Posterior vena cava (tissue), 2 donors: ENCODE measurements at regions not wholly inside any gene's neighbourhood (a gene's known extent, or its start where the extent isn't known, plus 50 kb on each side); places are given as distances from the start of the nearest gene placed in this dataset.
"Not testable (repeated sequence)": the region's sequence is repeated elsewhere in the genome, so short reads cannot be mapped to it uniquely, and the experiment has no call there.

Experiments
- DNase-seq: peaks from one replicate; pipeline ENCODE4 v3.0.0-alpha.2; 2020; ENCODE audit warnings: low spot score
- intact Hi-C, 2 donors: fragments of 100-400 bp; cut with DNase I; formaldehyde crosslinking; loops; one replicate each; pipeline versions ENCODE4 v1.14.1 to v1.14.2; 2022 to 2023
- donor health status: DM: yes; HTN: yes; CAD: no.
- donor health status: DM: yes; HTN: yes; CAD: no.

DNA sequence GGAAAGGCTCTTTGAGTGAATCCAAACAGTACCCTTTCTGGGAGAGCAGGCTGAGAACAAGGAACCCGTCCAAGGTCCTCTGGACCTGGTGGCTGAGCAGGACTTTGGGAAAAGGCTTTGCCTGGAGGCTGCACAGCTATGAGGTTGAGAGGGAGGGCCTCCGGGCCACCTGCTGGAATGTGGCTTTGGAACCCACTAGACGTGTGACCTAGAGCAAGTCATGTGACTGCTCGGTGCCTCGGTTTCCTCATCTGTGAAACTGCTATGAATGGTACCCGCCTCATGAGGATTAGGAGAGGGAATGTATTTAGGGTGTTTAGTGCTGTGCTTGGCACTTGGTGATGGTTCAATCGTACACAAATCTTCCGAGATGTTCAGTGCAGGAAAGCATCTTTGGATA lies 50.4 kb downstream of the HAPSTR1 start:
- intact Hi-C loops = no loop called here
- peak; percentile 23 for DNase-seq

DNA sequence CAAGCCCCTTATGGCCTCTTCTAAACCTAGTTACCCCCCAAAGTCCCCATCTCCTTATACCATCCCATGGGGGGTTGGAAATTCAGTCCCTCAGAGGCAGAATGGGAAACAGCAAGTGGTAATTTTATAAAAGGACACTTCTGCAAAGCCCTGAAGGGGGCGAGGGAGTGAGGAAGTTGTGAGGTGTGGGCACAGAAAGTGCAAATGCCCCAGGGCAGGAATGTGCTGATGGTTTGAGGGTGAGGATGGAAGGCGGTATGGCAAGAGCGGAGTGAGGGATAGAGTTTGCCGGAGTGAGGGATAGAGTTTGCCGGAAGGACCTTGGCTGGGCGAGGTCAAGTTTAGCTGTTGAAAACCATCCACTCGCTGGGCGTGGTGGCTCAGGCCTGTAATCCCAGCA lies 52.7 kb downstream of the HAPSTR1 start:
- intact Hi-C loops = no loop called here
- no peak for DNase-seq

DNA sequence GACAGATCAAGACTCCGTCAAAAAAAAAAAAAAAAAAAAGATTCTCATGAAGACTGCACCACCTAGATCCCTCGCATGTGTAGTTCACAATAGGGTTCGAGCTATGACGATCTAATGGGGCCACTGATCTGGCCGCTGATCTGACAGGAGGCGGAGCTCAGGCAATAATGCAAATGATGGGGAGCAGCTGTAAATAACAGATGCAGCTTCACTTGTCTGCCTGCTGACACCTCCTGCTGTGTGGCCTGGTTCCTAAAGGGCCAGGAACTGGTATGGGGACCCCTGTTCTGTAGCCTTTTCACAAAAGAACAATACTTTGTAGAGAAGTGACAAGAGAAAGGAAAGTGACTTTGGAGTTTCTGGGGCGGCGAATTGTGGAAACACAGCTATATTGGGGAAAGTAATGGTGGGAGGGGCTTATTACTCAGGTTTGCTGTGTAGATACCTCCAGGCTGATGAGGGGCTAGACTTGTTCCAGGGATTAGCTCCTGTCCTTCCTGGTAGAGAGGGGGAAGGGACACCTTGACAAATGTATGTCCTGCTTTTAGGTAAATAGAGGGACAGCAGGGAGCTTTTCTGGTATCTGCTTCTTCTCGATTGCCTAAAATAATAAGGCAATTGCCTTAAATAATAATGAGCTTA lies 57.1 kb downstream of the HAPSTR1 start:
- DNase-seq = no peak
- intact Hi-C loops = no loop called here

DNA sequence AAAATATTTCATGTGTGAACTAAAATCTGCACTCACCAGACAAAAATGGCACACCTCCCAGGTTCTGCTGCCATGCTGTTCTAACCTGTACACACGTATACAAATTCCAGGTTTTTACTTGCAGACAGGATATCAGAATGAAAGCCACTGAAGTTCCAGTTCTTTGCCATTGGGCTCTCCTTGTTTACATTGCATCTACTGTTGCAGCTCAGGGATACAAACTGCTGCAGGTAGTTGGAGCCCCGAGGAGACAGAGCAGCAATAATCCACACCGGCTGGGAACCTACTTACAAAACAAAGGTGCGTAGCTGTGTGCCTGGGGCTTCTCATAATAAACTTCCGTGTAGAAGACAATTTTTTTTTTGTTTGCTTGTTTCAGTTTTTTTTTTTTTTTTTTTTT lies 59.6 kb downstream of the HAPSTR1 start:
- DNase-seq = no peak
- intact Hi-C loops = no loop called here

DNA sequence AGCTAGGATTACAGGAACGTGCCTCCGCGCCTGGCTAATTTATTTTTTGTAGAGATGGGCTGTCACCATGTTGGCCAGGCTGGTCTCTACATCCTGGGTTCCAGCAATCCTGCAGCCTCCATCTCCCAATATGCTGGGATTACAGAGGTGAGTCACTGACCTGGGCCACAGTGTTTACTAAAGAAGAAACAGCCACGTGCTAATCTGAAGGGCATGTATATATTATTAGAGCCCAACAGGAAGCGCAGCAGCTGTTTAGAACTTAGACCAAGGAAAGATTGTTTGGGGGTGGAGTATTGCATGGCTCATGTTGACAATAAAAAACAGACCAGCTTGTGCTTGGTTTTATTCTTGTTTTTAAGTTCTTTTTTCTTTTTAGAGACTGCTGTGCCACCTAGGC lies 60.2 kb downstream of the HAPSTR1 start:
- no peak for DNase-seq
- intact Hi-C loops = no loop called here

DNA sequence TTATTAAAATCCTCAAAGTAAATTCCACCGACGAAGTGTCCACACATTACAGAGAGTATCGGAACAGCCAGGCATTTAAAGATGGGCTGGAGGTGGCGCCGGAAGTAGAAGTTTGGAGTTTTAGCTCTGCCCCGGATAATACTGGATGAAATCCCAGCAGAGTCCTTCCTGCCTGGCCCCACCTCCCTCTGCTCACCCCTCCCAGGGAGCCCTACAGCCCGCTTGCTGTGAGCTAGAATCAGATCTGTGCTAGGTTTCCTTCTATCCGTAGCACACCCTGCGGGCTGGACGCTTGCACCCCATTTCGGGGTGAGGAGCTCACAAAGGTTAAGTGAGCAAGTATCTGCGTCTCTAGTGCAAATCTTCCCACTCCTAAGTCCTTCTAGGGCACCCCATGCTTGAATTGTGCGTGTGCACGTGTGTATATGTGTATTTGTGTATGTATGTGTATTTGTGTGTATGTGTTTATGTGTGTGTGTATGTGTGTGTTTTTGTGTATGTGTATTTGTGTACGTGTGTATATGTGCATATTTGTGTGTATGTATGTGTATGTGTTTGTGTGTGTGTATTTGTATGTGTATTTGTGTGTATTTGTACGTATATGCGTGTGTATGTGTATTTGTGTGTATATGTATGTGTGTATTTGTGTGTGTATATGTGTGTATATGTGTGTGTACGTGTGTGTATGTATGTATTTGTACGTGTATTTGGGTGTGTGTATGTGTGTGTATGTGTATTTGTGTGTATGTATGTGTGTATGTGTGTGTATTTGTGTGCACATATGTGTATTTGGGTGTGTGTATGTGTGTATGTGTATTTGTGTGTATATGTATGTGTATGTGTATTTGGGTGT lies 61.4 kb downstream of the HAPSTR1 start:
- no peak for DNase-seq
- intact Hi-C loops = no loop called here

DNA sequence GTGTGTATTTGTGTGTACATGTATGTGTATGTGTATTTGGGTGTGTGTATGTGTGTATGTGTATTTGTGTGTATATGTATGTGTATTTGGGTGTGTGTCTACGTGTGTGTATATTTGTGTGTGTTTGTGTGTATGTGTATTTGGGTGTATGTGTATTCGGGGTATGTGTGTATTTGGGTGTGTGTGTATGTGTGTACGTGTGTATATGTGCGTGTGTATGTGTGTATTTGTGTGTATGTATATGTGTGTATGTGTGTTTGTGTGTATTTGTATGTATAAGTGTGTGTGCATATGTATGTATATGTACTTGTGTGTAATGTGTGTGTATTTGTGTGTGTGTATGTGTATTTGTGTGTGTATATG lies 62.0 kb downstream of the HAPSTR1 start:
- DNase-seq = no peak
- intact Hi-C loops = no loop called here

DNA sequence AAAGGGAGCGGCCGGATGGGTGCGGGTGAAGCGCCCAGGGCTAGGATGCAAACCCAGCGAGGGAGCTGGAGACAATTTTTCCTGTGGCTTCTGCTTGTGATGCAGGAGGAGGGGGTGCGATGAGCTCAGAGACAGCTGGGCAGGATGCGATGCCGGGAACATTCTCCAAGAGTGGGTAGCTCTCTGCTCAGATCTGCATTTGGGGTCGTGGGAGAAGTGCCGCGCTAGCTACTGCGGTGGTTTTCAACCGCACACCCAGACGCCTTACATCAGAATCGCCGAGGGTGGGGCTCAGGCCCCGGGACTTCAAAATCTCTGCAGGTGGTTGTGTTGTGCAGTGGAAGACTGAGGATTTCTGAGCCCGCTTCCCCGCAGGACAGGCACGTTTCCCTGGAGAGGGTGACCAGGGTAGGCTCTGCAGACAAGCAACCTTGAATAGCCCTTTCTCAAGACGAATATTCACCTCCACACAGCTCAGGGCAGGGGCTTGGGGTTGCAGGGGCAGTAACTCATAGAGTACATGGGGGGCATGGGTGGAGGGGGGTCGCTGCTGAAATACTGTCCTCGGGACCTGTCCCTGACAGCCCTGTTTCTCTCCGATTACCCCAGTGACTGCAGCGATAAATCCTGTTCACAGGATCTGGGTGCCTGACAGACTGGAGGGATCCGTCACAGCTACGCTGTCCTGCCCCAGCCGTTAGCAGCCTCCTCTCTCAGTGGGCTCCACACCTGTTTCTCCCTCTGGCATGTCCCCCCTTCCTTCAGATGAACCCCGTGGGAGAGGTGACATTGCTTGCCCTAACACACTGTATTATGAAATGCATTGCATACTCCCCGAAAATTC lies 63.3 kb downstream of the HAPSTR1 start:
- intact Hi-C loops = no loop called here
- DNase-seq = no peak

DNA sequence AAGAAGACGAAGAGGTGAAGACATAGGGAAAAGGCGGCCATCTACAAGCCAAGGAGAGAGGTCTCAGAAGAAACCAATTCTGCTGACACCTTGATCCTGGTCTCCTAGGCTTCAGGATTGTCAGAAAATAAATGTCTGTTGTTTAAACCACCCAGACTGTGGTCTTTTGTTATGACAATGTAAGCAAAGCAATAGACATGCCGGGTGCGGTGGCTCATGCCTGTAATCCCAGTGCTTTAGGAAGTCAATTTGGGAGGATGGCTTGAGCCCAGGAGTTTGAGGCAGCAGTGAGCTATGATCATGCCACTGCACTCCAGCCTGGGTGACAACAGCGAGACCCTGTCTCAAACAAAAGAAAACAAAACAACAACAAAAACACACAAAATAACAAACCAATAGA lies 64.4 kb downstream of the HAPSTR1 start:
- DNase-seq = no peak
- intact Hi-C loops = no loop called here

DNA sequence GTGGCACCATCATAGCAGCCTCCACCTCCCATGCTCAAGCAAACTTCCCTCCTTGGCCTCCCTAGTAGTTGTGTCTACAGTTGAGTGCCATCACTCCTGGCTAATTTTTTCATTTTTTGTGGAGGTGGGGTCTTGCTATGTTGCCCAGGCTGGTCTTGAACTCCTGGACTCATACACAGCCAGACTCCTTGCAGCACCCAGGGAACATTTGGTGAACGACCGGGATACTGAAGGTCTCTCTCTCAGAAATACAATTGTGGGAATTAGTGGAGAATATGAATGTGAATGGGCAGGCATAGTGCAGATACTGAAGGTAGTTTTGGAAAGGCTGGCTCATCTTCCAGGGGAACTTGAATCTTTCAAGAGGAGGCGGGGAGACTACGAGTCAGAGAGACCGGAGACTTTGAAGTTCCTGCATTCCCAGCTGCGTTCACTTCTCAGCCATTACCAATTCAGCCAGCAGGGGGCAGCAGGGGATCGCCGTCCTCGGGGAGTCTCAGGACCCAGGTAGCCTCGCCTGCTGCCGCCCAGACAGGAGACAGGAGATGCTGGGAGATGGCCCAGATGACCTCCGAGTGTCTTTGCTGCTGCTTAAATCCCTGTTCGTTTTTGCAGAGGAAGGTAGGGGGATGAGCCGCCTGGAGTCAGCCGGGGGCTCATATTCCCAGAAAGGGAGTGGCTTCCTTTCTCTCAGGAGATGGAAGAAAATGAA lies 68.6 kb downstream of the HAPSTR1 start:
- DNase-seq = no peak
- intact Hi-C loops = no loop called here

DNA sequence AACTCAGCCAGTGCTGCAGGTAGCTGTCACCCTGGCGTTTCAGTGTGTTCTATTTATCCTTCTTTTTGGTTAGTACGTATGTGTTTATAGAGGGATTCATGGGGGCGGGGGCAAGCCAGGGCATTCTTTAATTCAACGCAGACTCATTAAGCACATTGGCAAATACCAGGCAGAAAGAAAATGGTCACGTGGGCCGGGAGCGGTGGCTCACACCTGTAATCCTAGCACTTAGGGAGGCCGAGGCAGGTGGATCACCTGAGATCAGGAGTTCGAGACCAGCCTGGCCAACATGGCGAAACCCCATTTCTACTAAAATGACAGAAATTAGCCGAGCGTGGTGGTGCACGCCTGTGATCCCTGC lies 69.1 kb downstream of the HAPSTR1 start:
- DNase-seq = no peak
- intact Hi-C loops = no loop called here

DNA sequence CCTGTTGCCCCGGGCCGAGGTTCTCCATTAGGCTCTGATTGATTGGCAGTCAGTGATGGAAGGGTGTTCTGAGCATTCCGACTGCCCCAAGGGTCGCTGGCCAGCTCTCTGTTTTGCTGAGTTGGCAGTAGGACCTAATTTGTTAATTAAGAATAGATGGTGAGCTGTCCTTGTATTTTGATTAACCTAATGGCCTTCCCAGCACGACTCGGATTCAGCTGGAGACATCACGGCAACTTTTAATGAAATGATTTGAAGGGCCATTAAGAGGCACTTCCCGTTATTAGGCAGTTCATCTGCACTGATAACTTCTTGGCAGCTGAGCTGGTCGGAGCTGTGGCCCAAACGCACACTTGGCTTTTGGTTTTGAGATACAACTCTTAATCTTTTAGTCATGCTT lies 74.2 kb downstream of the HAPSTR1 start:
- intact Hi-C loops = no loop called here
- DNase-seq = no peak

DNA sequence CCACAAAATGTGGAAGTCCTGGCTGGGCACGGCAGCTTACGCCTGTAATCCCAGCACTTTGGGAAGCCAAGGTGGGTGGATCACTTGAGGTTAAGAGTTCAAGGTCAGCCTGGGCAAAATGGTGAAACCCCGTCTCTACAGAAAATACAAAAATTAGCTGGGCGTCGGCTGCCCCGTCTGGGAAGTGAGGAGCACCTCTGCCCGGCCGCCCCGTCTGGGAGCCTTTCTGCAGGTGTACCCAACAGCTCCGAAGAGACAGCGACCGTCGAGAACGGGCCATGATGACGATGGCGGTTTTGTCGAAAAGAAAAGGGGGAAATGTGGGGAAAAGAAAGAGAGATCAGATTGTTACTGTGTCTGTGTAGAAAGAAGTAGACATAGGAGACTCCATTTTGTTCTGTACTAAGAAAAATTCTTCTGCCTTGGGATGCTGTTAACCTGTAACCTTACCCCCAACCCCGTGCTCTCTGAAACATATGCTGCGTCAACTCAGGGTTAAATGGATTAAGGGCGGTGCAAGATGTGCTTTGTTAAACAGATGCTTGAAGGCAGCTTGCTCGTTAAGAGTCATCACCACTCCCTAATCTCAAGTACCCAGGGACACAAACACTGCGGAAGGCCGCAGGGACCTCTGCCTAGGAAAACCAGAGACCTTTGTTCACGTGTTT lies 75.0 kb downstream of the HAPSTR1 start:
- intact Hi-C loops, DNase-seq: not testable (repeated sequence)

DNA sequence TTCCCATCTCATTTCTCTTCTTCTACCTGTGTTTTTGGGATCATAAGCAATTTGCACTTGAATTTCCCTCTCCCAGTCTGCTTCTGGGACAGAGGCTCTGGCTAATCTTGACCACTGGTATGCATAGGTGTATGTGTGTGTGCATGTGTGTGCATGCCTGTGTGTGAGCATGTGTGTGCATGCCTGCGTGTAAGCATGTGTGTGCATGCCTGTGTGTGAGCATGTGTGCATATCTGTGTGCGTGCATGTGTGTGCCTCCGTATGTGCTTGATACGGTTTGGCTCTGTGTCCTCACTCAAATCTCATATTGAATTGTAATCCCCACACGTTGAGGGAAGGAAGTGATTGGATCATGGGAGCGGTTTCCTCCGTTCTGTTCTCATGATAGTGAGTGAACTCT lies 77.7 kb downstream of the HAPSTR1 start:
- intact Hi-C loops = no loop called here
- DNase-seq = no peak

DNA sequence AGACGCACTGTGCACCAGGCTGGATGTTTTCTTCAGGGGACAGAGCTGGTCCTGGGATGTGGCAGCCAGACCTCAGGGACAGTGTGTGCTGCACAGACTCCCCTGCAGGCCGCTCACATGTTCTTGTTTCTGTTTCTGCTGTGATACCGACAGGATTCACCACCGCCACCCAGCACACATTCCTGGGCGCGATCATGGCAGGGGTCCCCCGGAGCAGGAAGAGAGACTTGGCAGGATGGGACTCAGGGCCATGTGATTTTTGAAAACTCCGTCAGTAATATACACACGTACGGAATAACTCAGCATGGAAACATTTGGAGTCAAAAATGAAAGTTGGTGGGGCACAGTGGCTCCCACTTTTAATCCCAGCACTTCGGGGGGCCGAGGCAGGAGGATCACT lies 79.0 kb downstream of the HAPSTR1 start:
- intact Hi-C loops = loop anchor here in 1 of 2 donors (5.0 kb wide), 1 partner anchor 1772 kb away; the partner anchor contains the start of genes CLEC16A and DEXI

DNA sequence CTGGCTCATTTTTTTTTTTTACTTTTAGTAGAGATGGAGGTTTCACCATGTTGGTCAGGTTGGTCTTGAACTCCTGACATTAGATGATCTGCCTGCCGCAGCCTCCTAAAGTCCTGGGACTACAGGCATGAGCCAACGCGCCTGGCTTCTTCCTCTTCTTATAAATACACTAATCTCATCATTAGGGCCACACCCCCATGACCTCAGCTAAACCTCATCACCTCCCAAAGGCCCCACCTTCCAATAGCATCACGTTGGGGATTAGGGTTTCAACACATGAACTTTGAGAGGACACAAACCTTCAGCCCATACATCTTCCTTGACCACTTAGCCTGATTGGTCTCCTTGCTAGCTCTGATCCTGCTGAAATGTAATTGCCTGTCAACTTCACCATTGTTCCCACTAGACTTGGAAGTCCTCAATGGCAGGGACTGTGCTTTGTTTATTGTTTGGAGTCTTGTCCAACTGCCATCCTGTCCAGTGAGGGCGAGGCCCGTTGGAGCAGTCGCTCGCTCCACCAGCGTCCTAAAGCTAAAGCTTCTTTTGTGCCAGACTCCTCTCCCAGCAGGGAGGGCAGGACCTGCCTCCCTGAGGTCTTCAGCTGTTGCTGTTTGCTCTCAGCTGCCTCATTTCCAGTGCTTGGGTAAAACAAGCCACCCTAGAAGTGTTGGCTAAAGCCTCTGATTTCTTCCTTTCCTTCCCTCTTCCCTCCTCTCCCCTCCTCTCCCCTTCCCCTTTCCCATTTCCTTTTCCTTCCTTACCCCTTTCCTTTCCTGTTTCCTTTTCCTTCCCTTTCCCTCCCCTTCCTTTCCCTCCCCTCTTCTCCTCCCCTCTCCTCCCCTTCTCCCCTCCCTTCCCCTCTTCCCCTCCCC lies 85.3 kb downstream of the HAPSTR1 start:
- DNase-seq = no peak
- intact Hi-C loops = no loop called here

More for the DNA sequence above, 79.0 kb downstream of the HAPSTR1 start:
- DNase-seq = no peak

DNA sequence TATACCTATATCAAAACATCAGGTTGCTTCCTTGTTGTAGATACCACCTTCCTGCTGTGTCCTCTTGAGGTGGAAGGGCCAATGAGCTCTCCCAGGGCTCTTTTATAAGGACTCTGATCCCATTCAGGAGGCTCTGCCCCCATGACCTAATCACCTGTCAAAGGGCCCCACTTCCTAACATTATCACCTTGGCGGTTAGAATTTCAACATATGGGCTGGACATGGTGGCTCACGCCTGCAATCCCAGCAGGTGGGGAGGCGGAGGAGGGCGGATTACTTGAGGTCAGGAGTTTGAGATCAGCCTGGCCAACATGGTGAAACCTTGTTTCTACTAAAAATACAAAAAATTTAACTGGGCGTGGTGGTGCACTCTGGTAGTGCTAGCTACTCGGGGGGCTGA lies 86.4 kb downstream of the HAPSTR1 start:
- intact Hi-C loops = no loop called here
- no peak for DNase-seq

DNA sequence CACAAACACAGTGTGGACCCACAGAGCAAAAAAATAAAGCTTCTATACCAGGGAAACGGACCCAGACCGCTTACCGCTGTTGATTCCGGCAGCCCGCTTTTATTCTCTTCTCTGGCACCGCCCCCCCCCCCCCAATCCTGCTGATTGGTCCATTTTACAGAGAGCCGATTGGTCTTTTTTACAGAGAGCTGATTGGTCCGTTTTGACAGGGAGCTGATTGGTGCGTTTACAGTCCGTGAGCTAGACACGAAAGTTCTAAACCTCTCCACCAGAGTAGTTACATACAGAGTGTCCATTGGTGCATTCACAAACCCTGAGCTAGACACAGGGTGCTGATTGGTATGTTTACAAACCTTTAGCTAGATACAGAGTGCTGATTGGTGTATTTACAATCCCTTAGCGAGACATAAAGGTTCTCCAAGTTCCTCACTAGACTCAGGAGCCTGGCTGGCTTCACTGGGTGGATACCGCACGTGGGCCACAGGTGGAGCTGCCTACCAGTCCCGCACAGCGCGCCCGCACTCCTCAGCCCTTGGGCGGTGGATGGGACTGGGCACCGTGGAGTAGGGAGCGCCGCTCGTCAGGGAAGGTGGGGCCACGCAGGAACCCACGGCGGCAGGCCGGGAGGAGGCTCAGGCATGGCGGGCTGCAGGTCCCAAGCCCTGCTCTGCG lies 92.4 kb downstream of the HAPSTR1 start:
- intact Hi-C loops = no loop called here
- no peak for DNase-seq
